ENCODE measurements at regions not wholly inside any gene's neighbourhood (a gene's known extent, or its start where the extent isn't known, plus 50 kb on each side); places are given as distances from the start of the nearest gene placed in this dataset.

DNA sequence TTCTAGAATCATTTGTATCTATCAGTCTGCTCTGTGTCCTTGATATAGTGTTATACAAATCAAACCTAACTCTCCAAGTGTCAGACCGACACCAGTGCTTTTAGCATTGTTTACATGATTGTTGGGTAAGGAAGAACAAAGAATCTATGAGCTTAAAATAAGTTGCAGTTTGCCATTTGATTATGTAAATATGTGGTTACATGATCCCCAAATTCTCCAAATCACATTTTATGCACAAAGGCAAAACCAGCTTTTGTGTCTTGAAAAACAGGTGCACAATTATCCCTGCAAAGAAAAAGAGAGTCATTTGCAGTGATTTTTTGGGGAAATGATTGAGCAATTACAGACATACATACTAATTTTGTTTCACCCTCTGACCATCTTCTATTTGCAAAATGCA, 652.6 kb upstream of the CHAC2 start:
- no peak for TF ChIP-seq POLR2A (IDR thresholded peaks at IDR 0.05)
- no peak for TF ChIP-seq CTCF (IDR thresholded peaks at IDR 0.05)
- TF ChIP-seq POLR2AphosphoS5 (IDR thresholded peaks at IDR 0.05) = no peak
- no peak for TF ChIP-seq EP300 (IDR thresholded peaks at IDR 0.05)

Data from sigmoid colon (tissue), 4 donors.